GM12878 (cell line): ENCODE measurements at regions not wholly inside any gene's neighbourhood (a gene's known extent, or its start where the extent isn't known, plus 50 kb on each side); places are given as distances from the start of the nearest gene placed in this dataset.

Experiments used
- ATAC-seq: fragments of 200-7000 bp; cut with Tn5 transposase; 3 replicates; pipeline ENCODE4 v1.9.1; 2020; ENCODE audit warnings: mild to moderate bottlenecking, moderate library complexity
- BruUV-seq: library from RNA; stranded (reverse); fragments of 400-500 nt; replicated peaks from 2 replicates; lab custom pipeline; 2021; lab: Mats Ljungman, UMichigan
- CTCF ChIA-PET: fragments of 300-600 bp; sonication (Branson Sonifier 250); formaldehyde crosslinking; extraction: SDS; loops from one replicate; lab custom pipeline; 2021; ENCODE audit warnings: inconsistent platforms; lab: Yijun Ruan, JAX
- POLR2A ChIA-PET: fragments of 350-600 bp; formaldehyde crosslinking; extraction: SDS; loops from one replicate; lab custom pipeline; 2021; ENCODE audit warnings: inconsistent platforms; lab: Charles Lee
- RAD21 ChIA-PET: fragments of 300-600 bp; sonication (Branson Sonifier 250); formaldehyde crosslinking; loops from one replicate; lab custom pipeline; 2023; ENCODE audit warnings: antibody characterized with exemption; ENCODE audit not compliant: unreplicated experiment; lab: Charles Lee
- SMC1A ChIA-PET: fragments of 300-600 bp; sonication (Branson Sonifier 250); formaldehyde crosslinking; loops from one replicate; lab custom pipeline; 2023; ENCODE audit not compliant: unreplicated experiment, uncharacterized antibody; lab: Charles Lee
- DNase-seq: peaks from one replicate; pipeline ENCODE4 v3.0.0-alpha.2; 2011; ENCODE audit warnings: low read depth, low spot score
- FAIRE-seq: peaks from 3 replicates; lab custom pipeline; 2011; peaks lifted over from hg19 to GRCh38; lab: Jason Lieb, UNC
- H2AFZ ChIP-seq: 2 replicates; pipeline ENCODE4 v1.6.0; 2011; ENCODE audit warnings: low read depth, low read length, control low read depth; ENCODE audit not compliant: control insufficient read depth
- H3K27ac ChIP-seq: 2 replicates; pipeline ENCODE4 v1.5.1; 2011; ENCODE audit warnings: control low read depth; ENCODE audit not compliant: control insufficient read depth, insufficient read depth
- H3K27me3 ChIP-seq, 2 experiments: replicated peaks in 1 of 2; 2 replicates each; pipeline versions ENCODE4 v1.6.0 to v1.6.1; 2011; ENCODE audit warnings: low read length in 1 of 2; ENCODE audit not compliant: control insufficient read depth in 2 of 2, insufficient read depth in 2 of 2
- H3K36me3 ChIP-seq, 2 experiments: 2 replicates each; pipeline ENCODE4 v1.5.1; 2011; ENCODE audit warnings: low read length in 1 of 2; ENCODE audit not compliant: control insufficient read depth in 2 of 2, insufficient read depth in 2 of 2
- H3K4me1 ChIP-seq: 2 replicates; pipeline ENCODE4 v1.6.1; 2011; ENCODE audit warnings: mild to moderate bottlenecking, low read length, moderate library complexity, mixed read lengths; ENCODE audit not compliant: control insufficient read depth, insufficient read depth
- H3K4me2 ChIP-seq: 2 replicates; pipeline ENCODE4 v1.6.0; 2011; ENCODE audit warnings: control low read depth; ENCODE audit not compliant: control insufficient read depth, insufficient read depth
- H3K4me3 ChIP-seq: fragments of 200-600 bp; sonication (generic); 2 replicates; pipeline ENCODE4 v1.5.1; 2016
- H3K79me2 ChIP-seq: 2 replicates; pipeline ENCODE4 v1.6.0; 2011; ENCODE audit warnings: low read length; ENCODE audit not compliant: control insufficient read depth, insufficient read depth
- H3K9ac ChIP-seq: 2 replicates; pipeline ENCODE4 v1.8.0; 2011; ENCODE audit warnings: low read length, control low read depth, mixed read lengths; ENCODE audit not compliant: control insufficient read depth, insufficient read depth
- H3K9me3 ChIP-seq: replicated peaks from 3 replicates; pipeline ENCODE4 v1.5.1; 2011; ENCODE audit warnings: mild to moderate bottlenecking, low read length; ENCODE audit not compliant: control insufficient read depth, insufficient read depth
- H4K20me1 ChIP-seq: 2 replicates; pipeline ENCODE4 v1.6.0; 2011; ENCODE audit not compliant: control insufficient read depth, insufficient read depth
- BCLAF1 ChIP-seq: fragments of 450-650 bp; IDR thresholded peaks from 2 replicates; pipeline ENCODE4 v1.6.1; 2017; ENCODE audit warnings: antibody characterized with exemption, mild to moderate bottlenecking, moderate library complexity
- CREB1 ChIP-seq: IDR thresholded peaks from 2 replicates; pipeline ENCODE4 v1.6.1; 2012; ENCODE audit warnings: low read depth, mild to moderate bottlenecking, inconsistent platforms
- EGR1 ChIP-seq, 2 experiments: IDR thresholded peaks; 1 replicate in 1 of 2; 2 replicates in 1 of 2; pipeline ENCODE4 v1.6.1; 2011 to 2012; ENCODE audit warnings: low read depth in 2 of 2, low read length in 2 of 2, borderline replicate concordance in 1 of 2, mild to moderate bottlenecking in 1 of 2, moderate library complexity in 1 of 2
- IRF5 ChIP-seq: fragments of 450-650 bp; IDR thresholded peaks from 2 replicates; pipeline ENCODE4 v1.6.1; 2017; ENCODE audit warnings: borderline replicate concordance
- KAT2A ChIP-seq: conservative IDR thresholded peaks from 2 replicates; pipeline ENCODE4 v1.6.1; 2011; ENCODE audit warnings: low read depth, low read length; ENCODE audit not compliant: control insufficient read depth
- LARP7 ChIP-seq: fragments of 450-650 bp; IDR thresholded peaks from 2 replicates; pipeline ENCODE4 v1.6.1; 2017; ENCODE audit warnings: mild to moderate bottlenecking
- NFXL1 ChIP-seq: fragments of 450-650 bp; IDR thresholded peaks from 2 replicates; pipeline ENCODE4 v1.6.1; 2017; ENCODE audit warnings: antibody characterized with exemption, mild to moderate bottlenecking, borderline replicate concordance
- NR2C1 ChIP-seq: fragments of 450-650 bp; IDR thresholded peaks from 2 replicates; pipeline ENCODE4 v1.6.1; 2017; ENCODE audit warnings: antibody characterized with exemption, mild to moderate bottlenecking, moderate library complexity
- NR2C2 ChIP-seq: IDR thresholded peaks from 2 replicates; pipeline ENCODE4 v1.6.1; 2011; ENCODE audit warnings: borderline replicate concordance, low read depth; ENCODE audit not compliant: control insufficient read depth, insufficient read length
- SIX5 ChIP-seq: IDR thresholded peaks from 2 replicates; pipeline ENCODE4 v1.6.1; 2011; ENCODE audit warnings: mild to moderate bottlenecking, low read depth, low read length, moderate library complexity; ENCODE audit not compliant: severe bottlenecking
- TBL1XR1 ChIP-seq: IDR thresholded peaks from 2 replicates; pipeline ENCODE4 v1.6.1; 2012; ENCODE audit warnings: low read depth, low read length, improper control_type of control experiment
- ZNF274 ChIP-seq: IDR thresholded peaks from one replicate; pipeline ENCODE4 v1.8.0; 2011; ENCODE audit not compliant: insufficient read length, insufficient read depth
- ZNF592 ChIP-seq: fragments of 450-650 bp; IDR thresholded peaks from 2 replicates; pipeline ENCODE4 v1.6.1; 2017; ENCODE audit warnings: mild to moderate bottlenecking, moderate library complexity
- ZNF622 ChIP-seq: fragments of 450-650 bp; IDR thresholded peaks from 2 replicates; pipeline ENCODE4 v1.6.1; 2017; ENCODE audit warnings: mild to moderate bottlenecking, inconsistent platforms
- WGBS: methylation state at CpG from one replicate; pipeline ENCODE4 v1.1.6; 2016; ENCODE audit warnings: low lambda C conversion rate; ENCODE audit not compliant: insufficient replicate concordance, insufficient coverage; ENCODE audit errors: missing lambda C conversion rate; 5-methylcytosine and 5-hydroxymethylcytosine counted together
- in situ Hi-C: fragments of 300-500 bp; cut with MboI; formaldehyde crosslinking; loops from 9 replicates; pipeline ENCODE4 v1.14.3; 2018; ENCODE audit warnings: mixed read lengths
- intact Hi-C: fragments of 100-400 bp; cut with micrococcal nuclease; formaldehyde crosslinking; loops from one replicate; pipeline ENCODE4 v1.14.2; 2022; ENCODE audit not compliant: unreplicated experiment

- Histone ChIP-seq H3K4me1 (no peaks in the 10 kb centered on the region), H3K36me3 (no peaks in the 10 kb centered on the region), H4K20me1 (no peaks in the 10 kb centered on the region)
- no peak for FAIRE-seq
- BruUV-seq: no TSS peak
- SMC1A ChIA-PET: no interaction called here
- TF ChIP-seq LARP7 (no peak), ZNF592 (no peak), ZNF622 (no peak), ZNF274 (no peak), TBL1XR1 (no peak), NFXL1 (no peak), IRF5 (no peak), BCLAF1 (no peak), NR2C1 (no peak), SIX5 (no peak), KAT2A (no peak), CREB1 (no peak), NR2C2 (no peak), EGR1 (IDR thresholded peaks at IDR 0.05; ENCODE audit: borderline replicate concordance in 1 of 2, low read depth in 2 of 2, low read length in 2 of 2) (no peak)
- TF ChIP-seq, all 136 proteins: peak for 0
- DNase-seq (no peak), ATAC-seq (no peak)
- WGBS: no CpG with 5 or more reads among the region's 1 CpG
- CTCF ChIA-PET: no interaction called here
- no peak overlapping the region for H3K4me3 ChIP-seq
- POLR2A ChIA-PET: no interaction called here
- RAD21 ChIA-PET: no interaction called here
- no peak overlapping the region for H3K4me2 ChIP-seq
- intact Hi-C loops (no loop called here), in situ Hi-C loops (no loop called here)
- no peak overlapping the region for H3K9ac ChIP-seq
- H3K27ac ChIP-seq: no peak overlapping the region
- H3K9me3 ChIP-seq: no peaks in the 10 kb centered on the region
- no peaks in the 10 kb centered on the region for H3K79me2 ChIP-seq
- H2AFZ ChIP-seq: no peak overlapping the region
- no peaks in the 10 kb centered on the region for H3K27me3 ChIP-seq
Measured at GRCh38 chr11:25529572-25529971, 802.4 kb upstream of the ANO3 start.
